ENCODE measurements at regions not wholly inside any gene's neighbourhood (a gene's known extent, or its start where the extent isn't known, plus 50 kb on each side); places are given as distances from the start of the nearest gene placed in this dataset.

DNA sequence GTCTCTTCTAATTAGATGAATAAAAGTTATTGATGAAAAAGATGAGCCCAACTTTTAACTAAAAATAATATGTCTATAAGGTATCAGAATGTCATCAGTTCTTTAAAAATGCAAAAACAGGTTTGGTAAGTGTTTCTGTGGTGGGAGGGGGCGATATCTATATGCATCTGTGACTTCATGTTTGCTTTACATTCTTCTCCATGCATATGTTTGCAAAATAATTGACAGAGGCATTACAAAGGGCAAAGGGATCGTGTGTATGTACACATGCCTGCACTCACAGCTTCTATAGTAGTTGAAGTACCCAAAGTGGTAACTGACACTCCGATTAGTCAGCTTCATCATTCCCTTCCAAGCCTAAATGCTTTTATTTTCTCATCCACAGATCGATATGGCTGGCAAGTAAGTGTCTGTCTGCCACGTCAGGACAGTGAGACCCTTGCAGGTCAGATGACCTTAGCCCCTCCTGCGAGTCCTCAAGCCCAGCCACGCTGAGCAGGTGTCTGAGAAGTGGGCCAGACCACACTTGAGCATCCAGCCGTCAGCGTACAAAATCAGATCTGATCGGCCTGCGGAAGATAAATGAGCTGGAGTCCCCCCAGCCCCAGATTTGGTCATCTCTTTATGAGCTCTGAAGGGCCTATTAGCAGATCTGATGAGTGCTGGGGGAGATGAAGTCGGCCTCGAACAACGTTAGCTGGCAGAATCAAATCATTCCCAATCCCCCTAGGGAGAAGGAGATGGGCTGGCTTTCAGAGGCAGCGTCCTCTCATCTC is 369.1 kb downstream of the MAFB start:
- 40 to 56% methylated on average over 15 of the region's 15 CpGs for WGBS, 2 donors

DNA sequence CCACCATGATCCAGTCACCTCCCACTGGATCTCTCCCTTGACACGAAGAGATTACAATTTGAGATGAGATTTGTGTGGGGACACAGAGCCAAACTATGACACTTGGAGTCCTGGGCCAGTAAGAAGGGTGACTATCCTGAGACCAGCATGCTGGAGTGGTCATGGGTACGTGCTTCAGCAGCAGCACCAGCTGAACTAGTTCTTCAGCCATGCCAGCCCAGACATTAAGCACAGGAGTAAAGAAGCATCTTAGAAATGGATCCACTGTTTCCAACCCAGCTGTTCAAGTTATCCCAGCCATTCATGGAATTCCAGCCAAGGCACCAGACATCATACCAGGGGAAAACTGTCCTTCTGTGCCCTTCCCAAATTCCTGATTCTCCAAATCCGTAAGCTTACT is 370.0 kb downstream of the MAFB start:
- Histone ChIP-seq H3K36me3 (no peaks in the 10 kb centered on the region), H3K9me3 (no peaks in the 10 kb centered on the region), H3K4me3 (no peak overlapping the region), H3K4me1 (peaks cover 0 to 20% (median 0%) of the 10 kb centered on the region in 9 donors), H3K27me3 (peaks cover 0 to 4% (median 0%) of the 10 kb centered on the region in 7 donors), H3K27ac (no peak overlapping the region)
- DNase-seq = no peak
- no peak for ATAC-seq
- TF ChIP-seq, protein P1, sequence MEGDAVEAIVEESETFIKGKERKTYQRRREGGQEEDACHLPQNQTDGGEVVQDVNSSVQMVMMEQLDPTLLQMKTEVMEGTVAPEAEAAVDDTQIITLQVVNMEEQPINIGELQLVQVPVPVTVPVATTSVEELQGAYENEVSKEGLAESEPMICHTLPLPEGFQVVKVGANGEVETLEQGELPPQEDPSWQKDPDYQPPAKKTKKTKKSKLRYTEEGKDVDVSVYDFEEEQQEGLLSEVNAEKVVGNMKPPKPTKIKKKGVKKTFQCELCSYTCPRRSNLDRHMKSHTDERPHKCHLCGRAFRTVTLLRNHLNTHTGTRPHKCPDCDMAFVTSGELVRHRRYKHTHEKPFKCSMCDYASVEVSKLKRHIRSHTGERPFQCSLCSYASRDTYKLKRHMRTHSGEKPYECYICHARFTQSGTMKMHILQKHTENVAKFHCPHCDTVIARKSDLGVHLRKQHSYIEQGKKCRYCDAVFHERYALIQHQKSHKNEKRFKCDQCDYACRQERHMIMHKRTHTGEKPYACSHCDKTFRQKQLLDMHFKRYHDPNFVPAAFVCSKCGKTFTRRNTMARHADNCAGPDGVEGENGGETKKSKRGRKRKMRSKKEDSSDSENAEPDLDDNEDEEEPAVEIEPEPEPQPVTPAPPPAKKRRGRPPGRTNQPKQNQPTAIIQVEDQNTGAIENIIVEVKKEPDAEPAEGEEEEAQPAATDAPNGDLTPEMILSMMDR (IDR thresholded peaks at IDR 0.05) = no peak
- intact Hi-C loops (cut with DNase I) = no loop called here
- 80 to 90% methylated on average over 3 of the region's 3 CpGs for WGBS, 2 donors

More for the DNA sequence above, 369.1 kb downstream of the MAFB start:
- H3K4me3 ChIP-seq = no peak overlapping the region
- no peaks in the 10 kb centered on the region for H3K9me3 ChIP-seq
- intact Hi-C loops (cut with DNase I) = no loop called here
- H3K36me3 ChIP-seq = no peaks in the 10 kb centered on the region
- ATAC-seq (no peak), DNase-seq (no peak)
- H3K27ac ChIP-seq = no peak overlapping the region
- H3K4me1 ChIP-seq = peaks cover 0 to 29% (median 0%) of the 10 kb centered on the region in 9 donors
- TF ChIP-seq, protein P1 (IDR thresholded peaks at IDR 0.05) = no peak
- H3K27me3 ChIP-seq = peaks cover 0 to 4% (median 0%) of the 10 kb centered on the region in 7 donors

DNA sequence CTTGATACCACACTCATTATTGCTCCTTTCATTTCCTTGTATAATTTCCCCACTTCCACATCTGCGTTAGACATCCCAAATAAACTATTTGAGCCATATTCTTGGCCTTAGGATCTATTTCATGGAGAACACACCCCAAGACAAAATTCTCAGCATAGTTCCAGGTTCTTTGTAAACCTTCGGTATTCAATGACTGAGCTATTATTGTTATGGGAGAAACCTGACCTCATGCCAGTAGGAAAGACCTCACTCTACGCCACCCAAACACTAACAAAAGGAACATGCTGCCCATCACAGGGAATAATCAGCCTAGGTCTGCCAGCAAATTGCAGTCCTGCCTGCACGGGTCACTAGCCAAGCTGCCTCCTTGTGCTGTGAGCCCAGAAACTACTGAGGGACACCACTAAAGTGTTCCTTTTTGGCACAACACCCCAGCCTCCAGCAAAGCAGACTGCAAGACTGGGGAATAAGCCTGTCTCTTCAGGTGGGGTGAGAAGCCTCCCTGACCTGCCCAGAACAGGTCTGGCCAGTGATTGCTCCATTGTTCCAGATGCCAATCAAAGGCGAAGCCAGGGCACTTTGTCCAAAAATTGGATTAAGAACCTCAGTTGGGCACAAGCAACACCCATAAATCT is 371.8 kb downstream of the MAFB start:
- Histone ChIP-seq H3K4me1 (peaks cover 0 to 15% (median 0%) of the 10 kb centered on the region in 9 donors), H3K27me3 (peaks cover 0 to 4% (median 0%) of the 10 kb centered on the region in 7 donors), H3K9me3 (no peaks in the 10 kb centered on the region), H3K27ac (no peak overlapping the region), H3K36me3 (no peaks in the 10 kb centered on the region), H3K4me3 (no peak overlapping the region)
- WGBS, 2 donors = 79 to 81% methylated on average over 5 of the region's 5 CpGs
- intact Hi-C loops (cut with DNase I) = no loop called here
- ATAC-seq (no peak), DNase-seq (no peak)
- TF ChIP-seq, protein P1 (IDR thresholded peaks at IDR 0.05) = no peak

DNA sequence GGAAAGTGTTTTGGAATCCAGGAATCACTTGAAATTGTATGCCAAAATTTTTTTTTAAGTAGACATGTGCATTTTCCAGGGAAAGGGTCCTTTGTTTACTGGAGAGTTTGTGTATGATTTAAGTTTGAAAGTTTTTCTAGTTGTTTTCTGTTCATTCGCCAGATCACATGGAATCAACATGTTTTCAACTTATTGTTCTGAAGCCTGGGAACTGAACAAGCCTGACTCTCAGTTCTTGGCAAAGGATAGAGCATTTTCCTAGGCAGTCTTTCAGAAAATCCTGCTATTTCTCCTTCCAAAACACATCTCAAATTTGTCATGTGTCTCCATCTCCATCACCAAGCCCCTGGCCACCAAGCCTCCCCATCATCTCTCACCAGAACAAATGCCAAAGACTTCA is 374.8 kb downstream of the MAFB start:
- WGBS, 2 donors = 47 to 59% methylated on average over 1 of the region's 1 CpG
- Histone ChIP-seq H3K4me3 (no peak overlapping the region), H3K27ac (peak overlapping the region in 1 of 10 donors; percentile 20), H3K36me3 (no peaks in the 10 kb centered on the region), H3K27me3 (peaks cover 0 to 3% (median 0%) of the 10 kb centered on the region in 7 donors), H3K9me3 (no peaks in the 10 kb centered on the region), H3K4me1 (peaks cover 0 to 15% (median 0%) of the 10 kb centered on the region in 9 donors)
- ATAC-seq (peak in 4 of 8 donors; percentile 42 to 76 (median 60)), DNase-seq (no peak)
- TF ChIP-seq, protein P1 (IDR thresholded peaks at IDR 0.05) = no peak
- intact Hi-C loops (cut with DNase I) = no loop called here
